Activated CD4-positive, alpha-beta T cell treated with anti-CD3 and anti-CD28 coated beads for 24 hours (primary cell): ENCODE measurements at regions not wholly inside any gene's neighbourhood (a gene's known extent, or its start where the extent isn't known, plus 50 kb on each side); places are given as distances from the start of the nearest gene placed in this dataset.
A peak's percentile ranks its signal among the peaks of the same experiment; 100 is the strongest.
"Not testable (repeated sequence)": the region's sequence is repeated elsewhere in the genome, so short reads cannot be mapped to it uniquely, and the experiment has no call there.

Experiments used
- DNase-seq, 2 donors: peaks; one replicate each; pipeline ENCODE4 v3.0.0-alpha.2; 2020; ENCODE audit warnings: low read depth in 2 of 2

DNA sequence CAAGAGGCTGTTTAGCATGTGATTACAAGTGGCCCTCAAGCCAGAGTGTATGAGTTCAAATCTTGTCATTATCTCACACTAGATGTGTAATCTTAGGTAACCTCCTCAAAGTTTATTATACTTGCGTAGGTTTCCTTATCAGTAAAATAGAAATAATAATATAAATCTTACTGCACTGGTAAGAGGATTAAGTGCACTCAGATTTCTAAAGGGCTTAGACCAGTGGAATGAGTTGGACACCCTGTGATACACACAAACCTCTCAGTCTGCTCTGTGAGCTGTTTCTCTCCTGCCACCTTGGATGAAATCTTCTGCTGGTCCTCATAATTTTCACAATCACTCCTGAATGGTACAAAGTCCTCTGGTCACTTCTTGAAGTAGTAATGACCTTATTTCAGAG, 145.4 kb upstream of the ZNF516 start:
- no peak for DNase-seq

DNA sequence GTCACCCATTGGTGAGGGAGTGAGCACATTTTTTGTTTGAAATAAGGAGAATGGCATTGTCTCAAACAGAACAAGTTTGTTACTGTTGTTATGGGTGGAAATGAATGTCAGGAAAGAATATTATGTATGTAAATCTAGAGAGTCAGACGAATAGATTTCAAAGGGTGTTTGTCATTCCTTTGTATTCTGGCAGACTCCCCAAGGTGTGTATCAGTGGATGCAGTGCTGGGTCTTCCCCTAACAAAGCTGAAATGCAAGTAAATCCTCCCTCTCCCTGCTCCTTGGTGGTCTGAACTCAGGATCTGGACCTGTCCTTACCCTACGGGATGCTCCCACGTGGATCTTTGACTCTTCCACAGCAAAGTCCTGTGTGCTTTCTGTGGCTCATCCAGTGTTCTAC, 139.5 kb upstream of the ZNF516 start:
- DNase-seq, result no peak

DNA sequence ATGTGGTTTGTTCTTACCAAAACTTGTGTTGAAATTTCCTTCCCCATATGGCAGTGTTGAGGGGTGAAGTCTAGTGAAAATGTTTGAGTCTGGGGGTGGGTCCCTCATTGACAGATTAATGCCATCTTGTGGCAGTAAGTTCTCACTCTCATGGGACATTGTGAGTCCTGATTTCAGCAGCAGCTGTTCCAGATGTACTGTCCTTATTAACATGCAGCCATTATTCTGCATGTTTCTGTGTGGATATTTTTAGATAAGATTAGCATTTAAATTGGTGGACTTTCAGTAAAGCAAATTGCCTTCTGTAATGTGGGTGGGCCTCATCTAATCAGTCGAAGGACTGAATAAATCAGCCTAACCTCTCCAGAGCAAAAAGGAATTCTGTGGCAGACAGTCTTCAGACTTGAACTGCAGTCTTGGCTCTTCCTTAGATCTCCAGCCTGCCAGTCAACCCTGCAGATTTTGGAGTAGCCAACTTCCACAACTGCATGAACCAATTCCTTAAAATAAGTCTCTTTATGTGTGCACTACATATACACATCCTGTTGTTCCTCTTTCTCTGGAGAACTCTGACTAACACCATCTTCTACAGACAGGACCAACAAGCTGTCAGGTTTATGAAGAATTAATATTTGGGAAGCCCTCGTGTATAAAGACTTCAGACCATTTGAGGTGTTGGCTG, 138.7 kb upstream of the ZNF516 start:
- no peak for DNase-seq

DNA sequence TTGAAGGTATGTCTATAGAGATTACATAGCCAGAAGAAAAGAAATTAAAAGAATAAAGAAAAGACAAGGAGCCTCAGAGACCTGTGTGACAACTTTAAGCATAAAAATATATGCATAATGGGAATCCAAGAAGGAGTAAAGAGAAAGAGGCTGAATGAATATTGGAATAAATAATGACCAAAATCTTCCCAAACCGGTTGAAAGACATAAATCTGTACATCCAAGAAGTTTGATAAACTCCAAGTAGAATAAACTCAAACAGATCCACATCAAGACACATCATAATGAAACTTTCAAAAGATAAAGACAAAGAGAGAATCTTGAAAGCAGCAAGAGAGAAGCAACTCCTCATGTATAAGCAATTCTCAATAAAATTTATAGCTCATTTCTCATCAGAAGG, 132.4 kb upstream of the ZNF516 start:
- no peak for DNase-seq

DNA sequence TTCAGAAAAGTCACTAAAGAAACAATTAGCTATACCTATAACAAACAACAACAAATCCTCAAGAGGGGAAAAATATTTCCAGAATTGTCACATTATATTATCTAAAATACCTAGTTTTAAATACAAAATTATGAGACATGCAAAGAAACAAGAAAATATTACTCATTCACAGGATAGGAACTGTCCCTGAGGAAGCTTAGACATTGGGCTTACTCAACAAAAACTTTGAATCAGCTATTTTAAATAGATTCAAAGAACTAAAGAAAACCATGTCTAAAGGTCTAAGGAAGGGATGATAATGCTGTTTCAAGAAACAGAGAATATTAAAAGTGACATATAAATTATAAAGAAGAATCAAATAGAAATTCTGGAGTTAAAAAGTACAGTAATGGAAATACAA, 131.9 kb upstream of the ZNF516 start:
- DNase-seq, result no peak

DNA sequence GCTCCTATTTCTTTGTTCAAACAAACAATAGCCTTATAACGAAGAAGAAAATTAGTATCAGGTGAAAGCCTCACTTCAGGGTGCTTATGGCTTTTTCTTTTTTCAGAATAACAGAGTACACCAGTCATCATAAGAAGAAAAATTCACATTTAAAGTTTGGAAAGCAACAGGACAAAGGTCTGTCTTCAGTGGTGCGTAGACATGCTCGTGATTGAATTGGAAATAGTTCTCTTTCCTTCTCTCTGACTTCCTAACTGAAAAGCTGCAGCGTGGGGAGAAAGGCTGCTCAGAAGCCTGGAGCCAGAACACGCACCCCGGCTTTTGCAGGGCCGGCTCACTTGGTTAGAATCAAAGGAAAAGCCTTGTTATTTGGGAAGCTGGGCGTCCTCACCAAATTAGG, 127.6 kb upstream of the ZNF516 start:
- no peak for DNase-seq

DNA sequence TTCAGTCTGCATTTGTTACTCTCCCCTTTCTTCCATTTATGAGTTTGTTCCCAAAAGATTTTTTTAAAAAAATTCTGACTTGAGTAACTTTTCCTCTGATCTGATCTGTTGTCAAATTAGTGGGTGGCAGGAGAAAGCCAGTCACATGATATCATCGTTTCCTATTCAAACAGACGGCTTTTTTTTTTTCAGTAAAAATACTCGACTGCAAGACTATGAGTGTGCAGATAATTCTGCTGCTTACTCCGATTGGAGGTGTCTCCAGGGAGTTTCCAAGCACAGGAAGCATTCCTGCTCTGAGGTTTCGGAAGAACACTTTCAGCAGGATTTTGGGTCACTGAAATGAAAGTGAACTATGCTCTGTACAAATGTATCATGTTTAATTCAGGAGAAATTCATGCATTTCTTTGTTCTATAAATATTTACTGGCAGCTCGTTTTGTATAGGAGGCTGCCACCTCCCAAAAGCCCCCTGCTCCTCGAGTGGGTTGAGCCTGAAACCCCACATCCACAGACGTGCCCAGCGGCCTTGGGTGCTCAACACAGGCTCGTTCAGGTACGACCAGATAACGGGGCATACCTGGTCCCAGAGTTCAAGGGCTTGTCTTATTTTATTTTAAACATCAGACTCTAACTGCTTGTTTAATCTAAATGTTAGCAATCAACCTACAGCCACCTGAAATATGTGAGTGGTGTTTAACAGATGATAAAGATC, 126.9 kb upstream of the ZNF516 start:
- DNase-seq, result no peak

DNA sequence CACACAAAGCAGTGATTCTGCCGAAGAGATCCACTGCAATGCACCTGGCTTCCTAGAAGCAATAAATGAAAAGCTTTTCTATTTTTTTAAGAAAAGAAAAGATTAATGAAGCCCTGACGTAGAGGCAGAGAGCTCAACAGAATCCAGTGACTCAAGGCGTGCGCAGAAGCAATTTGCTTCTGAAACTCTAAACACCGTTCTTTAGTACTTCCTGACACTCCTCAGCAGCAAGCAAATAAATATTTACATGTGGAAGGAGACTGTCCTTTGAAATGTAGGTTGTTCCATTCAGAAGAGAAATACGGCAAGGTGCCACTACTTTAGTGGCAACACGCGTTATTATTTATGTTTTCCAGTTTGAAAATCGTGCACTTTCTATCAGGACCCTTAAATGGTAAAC, 126.2 kb upstream of the ZNF516 start:
- DNase-seq, result no peak

DNA sequence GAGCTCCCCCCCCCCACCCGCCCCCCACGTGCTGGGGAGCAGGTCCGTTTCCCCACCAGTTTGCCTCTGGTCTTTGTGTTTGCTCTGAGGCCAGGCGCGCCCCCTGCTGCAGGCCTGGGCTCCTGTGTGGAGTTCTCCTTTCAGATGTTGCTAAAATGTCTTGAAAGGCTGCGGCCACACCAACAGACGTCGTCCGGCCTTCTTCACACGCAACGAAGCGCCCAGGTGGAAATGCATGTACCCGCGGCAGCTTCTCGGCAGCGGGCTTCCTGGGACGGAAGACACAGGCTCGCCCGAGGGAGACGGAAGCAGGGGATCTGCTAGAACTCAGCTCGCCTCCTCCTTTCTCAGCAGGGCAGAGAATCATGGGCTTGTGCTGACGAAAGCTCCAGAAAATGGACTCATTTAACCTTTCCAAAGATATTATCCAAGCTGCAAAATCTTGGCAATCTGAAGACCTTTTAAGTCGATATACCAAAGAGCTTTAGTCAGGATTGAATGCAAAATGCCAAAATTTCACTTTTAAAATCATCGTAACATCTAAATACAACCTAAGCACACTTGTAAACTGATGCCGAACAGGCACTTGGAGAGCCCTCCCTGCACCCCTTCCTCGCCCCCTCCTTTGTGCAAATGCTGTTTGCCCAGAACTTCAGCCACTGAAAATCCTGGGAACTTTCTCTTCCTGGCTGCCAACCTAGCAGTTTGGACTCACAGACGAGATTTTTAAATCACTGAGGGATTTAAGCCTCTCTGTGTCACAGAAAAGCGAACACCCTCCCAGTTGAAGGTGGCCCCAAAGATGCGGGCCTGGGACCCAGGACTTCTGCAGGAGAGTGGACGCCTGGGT, 125.5 kb upstream of the ZNF516 start:
- DNase-seq, result peak in 1 of 2 donors; percentile 1

DNA sequence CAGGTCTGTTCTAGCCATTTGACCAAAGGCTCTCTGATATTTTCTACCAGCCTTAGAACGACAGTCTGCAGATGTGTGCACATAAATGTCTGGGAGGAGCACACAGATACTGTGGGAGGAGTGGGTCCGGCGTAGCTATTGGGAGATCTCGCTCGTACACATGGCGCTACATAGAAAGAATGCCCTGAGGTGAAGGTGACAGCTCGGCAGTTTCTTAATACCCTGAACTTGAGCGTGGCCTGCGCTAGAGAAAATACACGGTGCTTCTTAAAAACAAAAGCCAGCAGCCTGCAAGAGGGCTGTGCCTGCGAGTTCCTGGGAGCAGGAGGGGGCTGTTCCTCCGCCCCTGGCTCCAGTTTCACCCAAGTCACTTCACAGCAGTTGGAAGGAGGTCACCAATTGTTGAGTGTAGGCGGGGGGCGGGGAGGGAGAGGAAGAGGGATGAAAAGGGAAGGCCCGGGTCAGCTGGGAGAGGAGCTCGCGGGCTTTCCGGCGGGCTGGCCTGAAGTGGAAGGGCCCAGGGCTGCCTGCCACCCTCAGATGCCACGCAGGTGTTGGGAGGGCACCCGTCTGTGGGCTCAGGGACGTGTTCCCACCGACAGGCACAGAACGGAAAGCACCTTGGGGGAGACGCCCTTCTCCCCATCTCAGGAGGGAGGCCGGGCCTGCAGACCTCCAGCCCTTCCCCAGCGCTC, 124.7 kb upstream of the ZNF516 start:
- no peak for DNase-seq

DNA sequence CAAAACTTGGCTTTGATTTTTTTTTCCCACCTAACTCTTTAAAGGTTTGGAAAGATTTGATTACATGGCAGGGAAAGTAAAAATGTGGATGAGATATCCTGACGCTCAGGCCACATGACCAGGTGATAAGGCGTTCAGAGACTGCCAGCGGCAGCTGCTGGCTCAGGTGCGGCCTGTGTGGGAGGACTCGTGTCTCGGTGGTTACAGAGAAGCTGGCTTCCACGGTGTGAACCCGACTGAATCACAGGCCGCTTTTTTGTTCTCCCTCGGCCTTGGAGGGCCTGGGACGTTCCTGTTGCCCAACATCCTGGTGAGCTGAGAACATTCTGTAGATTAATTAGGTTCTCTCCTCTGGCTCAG, 124.2 kb upstream of the ZNF516 start:
- DNase-seq, result no peak

DNA sequence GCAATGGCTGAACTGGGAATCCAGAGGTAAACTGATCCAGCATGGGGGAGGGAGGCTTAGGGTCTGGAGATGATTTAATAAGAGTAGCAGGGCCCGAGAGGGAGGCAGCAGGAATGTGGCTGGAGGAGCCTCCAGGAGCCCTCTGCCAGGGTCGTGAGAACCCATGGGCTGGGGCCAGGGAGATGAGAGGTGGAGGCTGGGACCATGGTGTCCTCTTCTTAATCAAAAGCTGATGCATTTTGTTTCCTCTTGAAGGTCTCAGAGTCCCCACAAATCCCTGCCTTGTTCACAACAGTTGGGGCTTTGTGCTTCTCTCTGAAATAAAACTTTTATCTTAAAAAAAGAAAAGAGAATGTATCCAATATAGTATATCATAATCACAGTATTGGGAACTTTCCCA, 123.7 kb upstream of the ZNF516 start:
- DNase-seq, result no peak

DNA sequence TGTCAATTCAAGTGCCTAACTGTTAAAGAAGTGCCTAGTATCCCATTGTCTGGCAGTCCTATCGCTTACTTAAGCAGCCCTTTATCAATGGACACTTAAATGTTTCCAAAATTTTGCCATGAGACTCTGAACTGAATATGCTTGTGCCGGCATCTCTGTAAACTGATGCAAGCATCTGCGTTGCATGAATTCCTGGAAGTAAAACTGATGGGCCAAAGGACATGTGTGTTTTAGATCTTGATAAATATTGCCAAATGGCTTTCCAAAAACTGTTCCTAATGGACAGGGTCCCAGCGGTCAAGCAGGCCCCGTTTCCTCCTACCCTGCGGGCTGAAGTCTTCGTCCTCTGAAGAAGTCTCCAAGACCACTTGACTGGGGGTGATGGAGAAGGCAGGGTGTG, 121.3 kb upstream of the ZNF516 start:
- DNase-seq, result no peak

DNA sequence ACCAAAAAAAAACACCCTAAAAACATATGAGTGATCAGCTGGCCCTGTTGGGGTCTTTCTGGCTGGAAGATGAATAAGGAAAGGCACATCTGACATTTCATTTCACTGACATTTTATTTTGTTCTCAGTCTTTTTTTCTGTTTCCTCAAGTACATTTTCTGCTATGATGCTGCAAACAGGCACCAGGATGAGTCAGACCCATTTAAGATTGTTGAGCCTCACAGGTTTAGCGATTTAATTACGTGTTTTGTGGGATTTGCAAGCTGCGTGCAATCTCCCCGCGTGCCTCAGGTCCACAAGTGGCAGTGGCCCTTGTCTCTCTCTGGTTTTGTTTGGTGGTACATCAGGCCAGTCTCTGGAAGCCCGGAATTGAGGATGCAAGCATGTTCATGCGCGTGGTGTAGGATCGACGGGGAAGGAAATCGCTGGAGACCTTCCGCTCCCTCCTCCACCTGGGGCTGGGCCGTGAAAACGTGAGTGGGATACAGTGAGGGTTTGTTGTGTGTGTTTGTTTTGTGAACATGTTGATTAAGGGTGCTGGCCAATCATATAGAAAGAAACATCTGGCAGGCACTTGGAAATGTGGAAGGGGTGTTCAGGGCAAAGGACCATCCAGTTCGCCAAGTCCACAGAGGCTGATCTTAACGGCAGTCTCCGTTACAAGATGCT, 120.2 kb upstream of the ZNF516 start:
- DNase-seq, result no peak

DNA sequence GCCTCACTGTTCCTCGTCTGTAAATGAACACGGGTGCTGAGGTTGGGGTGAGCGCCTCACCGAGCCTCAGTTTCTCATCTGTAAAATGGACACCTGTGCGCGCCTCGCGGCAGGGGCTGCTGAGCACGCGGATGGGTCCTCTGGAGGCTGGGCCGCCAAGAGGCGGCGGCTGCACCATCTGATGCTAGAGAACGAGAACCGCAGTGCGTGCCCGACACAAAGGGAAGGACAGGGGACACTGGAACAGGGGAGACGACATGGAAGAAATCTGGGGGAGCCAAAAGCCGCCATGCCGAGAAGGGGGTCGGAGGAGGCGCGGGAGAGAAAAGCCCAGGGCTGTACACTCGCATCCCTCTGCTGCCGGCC, 118.7 kb upstream of the ZNF516 start:
- no peak for DNase-seq

DNA sequence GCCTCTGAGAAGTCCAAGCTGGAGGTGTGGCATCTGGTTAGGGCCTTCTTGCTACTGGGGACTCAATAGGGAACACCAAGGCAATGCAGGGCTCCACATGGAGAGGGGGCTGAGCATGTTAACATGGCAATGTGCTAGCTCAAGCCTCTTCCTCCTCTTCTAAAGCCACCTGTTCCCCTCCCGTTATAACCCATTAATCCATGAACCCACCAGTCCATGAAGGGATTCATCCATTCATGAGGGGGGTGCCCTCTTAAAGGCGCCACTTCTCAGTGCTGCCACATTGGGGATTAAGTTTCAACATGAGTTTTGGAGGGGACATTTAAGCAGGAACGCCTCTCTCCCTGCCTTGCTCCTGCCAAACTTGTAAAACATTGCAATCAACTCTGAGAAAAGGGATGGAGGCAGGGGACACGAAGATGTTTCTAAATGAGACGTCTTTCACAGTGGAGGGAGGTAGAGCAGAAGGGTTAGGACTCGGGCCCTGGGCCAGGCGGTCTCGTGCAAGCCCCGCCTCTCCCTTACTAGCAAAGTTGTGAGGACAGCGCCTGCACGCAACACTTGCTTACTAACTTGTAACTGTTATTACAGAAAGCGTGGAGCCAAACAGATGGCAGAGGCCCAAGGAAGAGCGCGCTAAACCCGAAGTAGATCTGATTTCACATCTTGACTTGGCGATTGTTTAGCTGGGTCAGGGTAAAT, 118.2 kb upstream of the ZNF516 start:
- DNase-seq, result no peak

DNA sequence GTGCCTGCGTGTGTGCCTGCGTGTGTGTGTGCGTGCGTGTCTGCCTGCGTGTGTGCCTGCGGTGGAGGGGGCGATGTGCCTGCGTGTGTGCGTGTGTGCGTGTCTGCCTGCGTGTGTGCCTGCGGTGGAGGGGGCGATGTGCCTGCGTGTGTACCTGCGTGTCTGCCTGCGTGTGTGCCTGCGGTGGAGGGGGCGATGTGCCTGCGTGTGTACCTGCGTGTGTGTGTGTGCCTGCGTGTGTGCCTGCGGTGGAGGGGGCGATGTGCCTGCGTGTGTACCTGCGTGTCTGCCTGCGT, 116.7 kb upstream of the ZNF516 start:
- not testable (repeated sequence) for DNase-seq

DNA sequence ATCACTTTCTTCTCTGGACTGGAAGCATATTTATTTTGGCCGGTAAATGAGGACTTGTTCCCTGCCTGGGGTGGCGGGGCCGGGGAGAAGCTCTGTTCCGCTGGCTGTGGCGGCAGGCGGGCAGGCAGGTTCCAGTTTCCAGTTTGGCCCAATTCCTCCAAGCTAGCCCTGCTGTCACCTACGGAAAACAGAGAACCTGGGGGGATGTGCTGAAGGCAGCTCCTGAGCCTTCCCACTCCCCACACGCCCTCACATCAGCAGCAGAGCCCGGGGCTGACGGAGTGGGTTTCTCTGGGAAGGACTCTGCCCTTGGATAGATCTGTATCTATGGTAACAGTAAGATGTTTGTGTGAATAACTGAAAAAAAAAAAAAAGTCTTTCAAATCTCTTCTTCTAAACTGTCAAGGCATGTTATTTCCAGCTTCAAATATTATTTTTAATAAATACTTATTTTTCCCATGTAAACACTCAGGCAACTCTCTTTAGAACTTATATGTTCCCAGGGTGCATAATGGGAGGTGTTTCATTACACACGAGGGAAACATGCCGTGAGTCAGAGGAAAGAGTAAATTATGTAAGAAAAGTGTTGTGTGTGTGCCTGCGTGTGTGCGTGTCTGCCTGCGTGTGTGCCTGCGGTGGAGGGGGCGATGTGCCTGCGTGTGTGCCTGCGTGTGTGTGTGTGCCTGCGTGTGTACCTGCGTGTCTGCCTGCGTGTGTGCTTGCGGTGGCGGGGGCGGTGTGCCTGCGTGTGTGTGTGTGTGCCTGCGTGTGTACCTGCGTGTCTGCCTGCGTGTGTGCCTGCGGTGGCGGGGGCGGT, 116.1 kb upstream of the ZNF516 start:
- DNase-seq, result no peak

DNA sequence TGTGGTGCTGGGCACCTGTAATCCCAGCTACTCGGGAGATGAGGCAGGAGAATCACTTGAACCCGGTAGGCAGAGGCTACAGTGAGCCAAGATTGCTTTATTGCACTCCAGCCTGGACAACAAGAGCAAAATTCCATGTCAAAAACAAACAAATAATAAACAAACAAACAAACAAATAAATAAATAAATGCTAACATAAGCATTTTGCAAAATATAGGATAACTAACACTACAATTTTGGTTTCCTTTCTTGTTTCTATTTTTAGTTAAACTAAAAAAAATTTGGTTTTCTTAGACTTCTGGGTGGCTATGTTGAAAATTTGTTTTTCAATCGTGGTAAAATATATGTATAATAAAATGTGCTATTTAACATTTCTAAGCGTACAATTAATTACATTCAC, 115.0 kb upstream of the ZNF516 start:
- no peak for DNase-seq

DNA sequence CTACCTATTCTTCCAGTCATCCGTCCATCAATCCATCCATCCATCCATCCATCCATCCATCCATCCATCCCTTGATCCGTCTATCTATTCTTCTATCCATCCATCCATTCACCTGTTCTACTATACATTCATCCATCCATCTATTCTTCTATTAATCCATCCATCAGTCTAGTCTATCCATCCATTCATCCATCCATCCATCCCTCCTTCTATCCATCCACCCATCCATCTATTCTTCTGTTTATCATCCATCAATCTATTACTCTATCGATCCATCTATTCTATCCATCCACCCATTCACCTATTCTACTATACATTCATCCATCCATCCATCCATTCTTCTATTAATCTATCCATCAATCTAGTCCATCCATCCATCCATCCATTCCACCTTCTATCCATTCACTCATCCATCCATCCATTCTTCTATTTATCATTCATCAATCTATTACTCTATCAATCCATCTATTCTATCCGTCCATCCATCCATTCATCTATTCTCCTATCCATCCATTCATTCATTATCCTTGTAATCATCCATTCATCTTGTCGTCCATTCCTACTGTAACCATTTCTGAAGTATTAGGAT, 110.4 kb upstream of the ZNF516 start:
- no peak for DNase-seq
